Inflammatory macrophage treated with lipopolysaccharide for 4 hours (primary cell): ENCODE measurements at regions not wholly inside any gene's neighbourhood (a gene's known extent, or its start where the extent isn't known, plus 50 kb on each side); places are given as distances from the start of the nearest gene placed in this dataset.

ENCODE experiments used
- DNase-seq: peaks from one replicate; pipeline ENCODE4 v3.0.0-alpha.2; 2020

- no peak for DNase-seq
These were observed 95.5 kb upstream of the PRSS58 start for GRCh38 chr7:142353147-142354060.

DNA sequence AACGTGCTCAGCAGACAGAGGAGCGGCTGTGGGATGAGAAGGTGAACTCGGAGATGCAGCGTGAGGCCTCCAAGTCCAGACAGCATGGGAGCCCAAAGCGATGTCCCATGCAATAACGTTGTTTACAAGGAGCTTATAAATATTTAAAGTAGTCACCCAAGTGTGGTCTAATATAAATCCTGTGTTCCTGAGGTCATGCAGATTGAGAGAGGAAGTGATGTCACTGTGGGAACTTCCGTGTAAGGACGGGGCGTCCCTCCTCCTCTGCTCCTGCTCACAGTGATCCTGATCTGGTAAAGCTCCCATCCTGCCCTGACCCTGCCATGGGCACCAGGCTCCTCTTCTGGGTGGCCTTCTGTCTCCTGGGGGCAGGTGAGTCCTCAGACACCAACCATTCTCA lies 94.7 kb upstream of the PRSS58 start:
- DNase-seq = peak; percentile 75

GRCh38 chr7:142351145-142351544 lies 93.3 kb upstream of the PRSS58 start:
- DNase-seq = no peak

DNA sequence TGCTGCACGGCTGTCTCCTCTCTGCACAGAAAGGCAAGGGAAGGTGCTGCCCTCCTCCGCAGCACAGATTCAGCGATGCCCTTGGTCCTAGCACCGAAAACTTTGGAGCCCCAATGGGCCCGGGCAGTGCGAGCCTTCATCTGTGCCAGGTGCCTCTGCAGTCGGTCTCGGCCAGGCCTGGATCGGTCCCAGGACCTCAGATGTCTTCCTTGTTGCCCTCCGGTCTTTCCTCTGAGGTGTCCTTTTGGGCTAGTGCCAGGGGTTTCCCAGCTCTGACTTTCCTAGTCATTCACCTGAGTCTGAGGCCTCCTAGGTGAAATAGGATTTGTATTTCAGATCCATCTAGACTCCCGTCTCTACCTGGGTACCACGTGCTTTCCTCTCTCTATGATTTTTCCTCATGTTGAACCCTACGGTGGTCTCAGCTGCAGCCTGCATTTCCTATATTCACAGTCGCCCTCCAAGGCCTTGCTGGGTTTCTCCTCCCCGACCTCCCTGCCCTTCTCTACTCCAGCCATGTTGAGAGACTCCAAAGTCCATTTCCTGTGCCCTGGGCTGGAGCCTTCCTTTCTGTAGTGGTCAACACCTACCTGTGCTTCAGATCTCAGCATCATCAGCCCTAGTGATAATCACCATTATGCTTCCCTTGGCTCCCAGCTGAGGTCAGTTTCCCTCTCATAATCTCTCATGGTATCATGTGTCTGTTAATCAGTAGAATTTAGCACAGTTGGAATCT lies 92.0 kb upstream of the PRSS58 start:
- no peak for DNase-seq

- no peak for DNase-seq
These were observed 91.1 kb upstream of the PRSS58 start for GRCh38 chr7:142348921-142349405.

- DNase-seq = no peak
These were observed 90.2 kb upstream of the PRSS58 start for GRCh38 chr7:142348100-142348499.

GRCh38 chr7:142347091-142347490 lies 89.2 kb upstream of the PRSS58 start:
- DNase-seq = no peak

DNA sequence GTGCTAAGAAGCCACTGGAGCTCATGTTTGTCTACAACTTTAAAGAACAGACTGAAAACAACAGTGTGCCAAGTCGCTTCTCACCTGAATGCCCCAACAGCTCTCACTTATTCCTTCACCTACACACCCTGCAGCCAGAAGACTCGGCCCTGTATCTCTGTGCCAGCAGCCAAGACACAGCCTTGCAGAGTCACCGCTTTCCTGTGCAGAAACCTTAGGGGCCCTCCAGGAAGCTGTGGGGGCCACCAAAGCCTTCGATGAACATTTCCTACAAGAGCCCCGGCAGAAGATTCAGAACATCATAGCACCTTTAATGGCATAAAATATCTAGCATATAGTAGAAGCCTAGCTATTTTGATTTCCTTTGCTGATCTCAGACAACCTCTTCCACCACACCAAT lies 88.0 kb upstream of the PRSS58 start:
- no peak for DNase-seq

DNA sequence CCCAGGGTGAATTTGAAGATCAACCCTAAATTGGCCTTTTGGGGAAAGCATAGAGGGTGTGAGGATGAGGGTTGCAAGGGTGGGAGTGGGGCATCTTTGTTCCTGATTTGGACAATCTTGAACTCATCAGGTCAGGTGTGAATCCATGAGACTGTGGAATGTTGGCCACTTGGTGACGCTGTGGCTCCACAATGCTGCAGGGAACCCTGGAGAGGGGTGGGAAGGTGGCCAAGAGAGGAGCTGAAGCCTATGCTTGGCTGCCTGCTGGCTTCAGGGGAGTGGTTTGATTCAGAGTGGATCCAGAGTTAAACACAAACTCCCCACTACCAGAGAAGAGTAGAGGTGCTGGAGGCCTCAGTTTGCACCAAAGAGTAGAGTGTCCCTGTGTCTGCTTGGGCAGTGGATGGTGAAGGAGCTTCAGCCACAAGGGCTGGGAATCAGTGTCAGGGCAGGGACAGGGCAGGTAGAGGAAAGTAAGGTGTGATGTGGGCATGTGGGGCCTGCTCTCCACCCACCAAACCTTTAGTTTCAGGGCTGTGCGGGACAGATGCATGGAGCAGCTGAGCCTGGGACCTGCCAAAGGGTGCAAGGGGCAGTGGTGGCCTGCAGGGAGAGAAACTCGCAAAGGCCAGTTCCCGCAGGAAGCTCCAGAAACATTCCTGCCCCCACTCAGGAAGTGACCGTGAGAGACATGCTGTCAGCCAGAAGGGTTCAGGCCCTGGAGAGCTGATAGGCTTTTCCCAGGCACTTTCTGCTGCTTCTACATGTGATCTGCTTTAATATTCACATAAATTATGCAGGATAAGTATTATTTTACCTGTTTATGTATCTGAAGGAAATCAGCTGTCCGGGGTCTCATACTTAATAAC lies 81.0 kb upstream of the PRSS58 start:
- no peak for DNase-seq

DNA sequence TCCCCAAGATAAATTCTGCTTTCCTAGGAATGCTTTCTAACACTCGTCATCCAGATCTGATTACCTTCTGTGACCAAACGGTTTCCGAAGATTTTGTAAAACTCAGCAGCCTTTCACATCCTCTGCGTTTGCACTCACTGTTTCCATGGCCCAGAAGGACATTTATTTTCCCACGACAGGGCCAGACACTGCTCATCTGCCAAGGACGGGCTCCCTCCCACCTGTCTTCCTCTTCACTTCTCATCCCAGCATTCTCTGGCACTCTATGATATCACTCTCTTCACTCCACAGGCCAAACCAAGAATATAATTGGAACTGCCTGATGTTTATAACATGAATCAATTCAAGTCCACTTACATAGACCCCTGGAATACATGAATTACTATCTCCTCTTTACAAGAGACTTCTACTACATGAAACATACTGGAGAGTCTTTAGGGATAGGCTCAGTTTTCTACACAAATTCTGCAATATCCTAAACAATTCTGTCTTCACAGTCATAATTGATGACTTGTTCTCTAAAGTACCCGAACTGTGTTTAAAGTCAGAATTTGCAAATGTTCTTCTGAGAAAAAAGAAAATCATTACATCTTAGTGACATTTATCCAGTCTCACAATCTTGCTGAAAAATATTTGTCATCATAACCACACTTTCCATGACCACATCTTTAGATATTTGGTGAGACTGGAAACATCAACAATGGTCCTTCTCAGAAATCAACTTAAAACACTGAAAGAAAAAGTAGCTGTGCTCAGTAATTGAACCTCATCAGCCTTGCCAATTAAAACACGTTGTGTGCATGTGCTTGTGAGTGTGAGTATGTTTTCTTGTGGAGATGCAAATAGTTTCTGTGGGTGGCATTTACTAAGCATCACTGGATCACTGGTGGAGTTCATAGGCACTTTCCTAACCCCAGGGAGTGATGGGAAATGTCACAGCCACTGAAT lies 79.5 kb upstream of the PRSS58 start:
- DNase-seq = no peak

DNA sequence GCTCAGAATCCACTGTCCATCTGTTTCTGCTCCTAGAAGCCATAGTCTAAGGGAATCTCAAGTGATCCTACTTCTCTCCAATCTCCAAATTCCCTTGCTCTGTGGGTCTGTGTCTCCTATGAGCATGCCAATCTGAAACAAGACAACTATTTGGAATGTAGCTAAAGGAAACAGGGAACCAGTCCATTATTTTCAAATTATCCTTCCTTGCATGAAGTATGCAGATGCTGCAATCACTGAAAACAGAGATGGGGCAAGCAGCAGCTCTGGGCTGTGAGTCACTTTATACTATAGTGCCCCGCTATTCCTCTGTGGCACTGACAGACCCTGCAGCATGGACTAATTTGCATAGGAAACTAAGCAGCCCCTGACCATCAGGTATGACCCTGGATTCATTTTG lies 76.9 kb upstream of the PRSS58 start:
- DNase-seq = no peak

DNA sequence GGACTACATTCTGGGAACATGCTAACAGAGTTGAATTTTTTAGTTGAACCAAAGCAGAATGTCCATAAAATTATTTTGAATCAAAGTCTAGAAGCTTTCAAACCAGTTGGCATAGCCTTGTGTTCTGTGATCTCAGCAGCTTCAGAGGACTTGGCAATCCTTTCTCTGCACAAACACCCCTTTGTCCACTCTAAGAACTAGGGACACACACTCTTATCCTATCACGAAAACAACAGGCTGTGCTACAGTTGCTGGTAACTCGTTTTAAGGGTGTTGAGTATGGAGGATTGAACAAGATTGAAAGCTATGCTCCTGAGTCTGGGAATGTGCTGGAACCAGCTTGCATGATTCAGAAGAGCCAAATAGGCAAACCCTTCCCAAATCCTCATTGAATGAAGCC lies 76.4 kb upstream of the PRSS58 start:
- no peak for DNase-seq

- no peak for DNase-seq
These were observed 74.6 kb upstream of the PRSS58 start for GRCh38 chr7:142332421-142332820.

DNA sequence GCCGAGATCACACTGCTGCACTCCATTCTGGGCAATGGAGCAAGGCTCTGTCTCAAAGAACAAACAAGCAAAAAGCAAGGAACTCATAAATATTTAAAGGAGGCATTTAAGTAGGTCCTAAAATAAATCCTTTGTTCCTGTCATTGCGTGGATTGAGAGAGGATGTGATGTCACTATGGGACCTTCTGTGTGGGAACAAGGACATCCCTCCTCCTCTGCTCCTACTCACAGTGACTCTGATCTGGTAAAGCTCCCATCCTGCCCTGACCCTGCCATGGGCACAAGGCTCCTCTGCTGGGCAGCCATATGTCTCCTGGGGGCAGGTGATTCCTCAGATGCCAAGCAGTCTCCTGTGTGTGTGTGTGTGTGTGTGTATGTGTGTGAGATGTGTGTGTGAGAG lies 74.1 kb upstream of the PRSS58 start:
- DNase-seq = no peak

DNA sequence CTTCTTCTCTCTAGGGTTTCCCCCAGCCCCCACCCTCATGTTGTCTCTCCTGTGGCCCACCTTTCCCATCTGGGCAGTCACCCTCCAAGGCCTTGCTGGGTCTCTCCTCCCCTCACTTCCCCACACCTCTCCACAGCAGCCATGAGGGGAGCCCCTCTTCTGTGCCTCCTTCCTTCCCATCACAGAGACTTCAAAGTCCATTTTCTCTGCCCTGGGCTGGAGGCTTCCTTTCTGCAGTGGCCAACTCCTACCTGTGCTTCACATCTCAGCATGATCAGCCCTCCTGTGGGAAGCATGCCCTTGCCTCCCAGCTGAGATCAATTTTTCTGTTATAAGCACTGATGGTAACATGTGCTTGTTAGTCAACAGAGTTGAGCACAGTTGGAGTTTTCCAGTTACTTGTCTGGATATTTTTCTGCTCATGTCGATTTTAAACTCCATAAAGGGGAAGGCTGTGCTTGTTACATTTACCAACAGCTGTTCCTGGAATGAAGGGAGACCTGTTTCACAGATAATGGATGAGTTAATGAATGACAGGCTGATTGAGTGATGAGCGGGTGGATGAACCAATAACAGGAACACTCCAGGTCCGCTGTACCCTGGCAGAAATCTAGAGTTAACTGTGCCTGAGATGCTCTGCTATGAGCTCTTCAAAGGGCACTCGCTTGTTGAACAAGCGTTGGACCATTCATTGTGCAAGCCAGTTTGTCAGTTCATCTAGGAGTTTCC lies 71.4 kb upstream of the PRSS58 start:
- DNase-seq = no peak

DNA sequence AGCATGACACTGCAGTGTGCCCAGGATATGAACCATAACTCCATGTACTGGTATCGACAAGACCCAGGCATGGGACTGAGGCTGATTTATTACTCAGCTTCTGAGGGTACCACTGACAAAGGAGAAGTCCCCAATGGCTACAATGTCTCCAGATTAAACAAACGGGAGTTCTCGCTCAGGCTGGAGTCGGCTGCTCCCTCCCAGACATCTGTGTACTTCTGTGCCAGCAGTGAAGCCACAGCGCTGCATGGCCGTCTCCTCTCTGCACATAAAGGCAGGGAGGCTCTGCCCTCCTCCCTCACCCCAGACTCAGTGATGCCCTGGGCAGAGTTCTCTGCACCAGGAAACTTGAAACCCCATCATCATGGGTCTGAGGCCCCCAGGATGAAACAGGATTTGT lies 70.7 kb upstream of the PRSS58 start:
- no peak for DNase-seq

GRCh38 chr7:142327628-142328405 lies 70.0 kb upstream of the PRSS58 start:
- DNase-seq = no peak

DNA sequence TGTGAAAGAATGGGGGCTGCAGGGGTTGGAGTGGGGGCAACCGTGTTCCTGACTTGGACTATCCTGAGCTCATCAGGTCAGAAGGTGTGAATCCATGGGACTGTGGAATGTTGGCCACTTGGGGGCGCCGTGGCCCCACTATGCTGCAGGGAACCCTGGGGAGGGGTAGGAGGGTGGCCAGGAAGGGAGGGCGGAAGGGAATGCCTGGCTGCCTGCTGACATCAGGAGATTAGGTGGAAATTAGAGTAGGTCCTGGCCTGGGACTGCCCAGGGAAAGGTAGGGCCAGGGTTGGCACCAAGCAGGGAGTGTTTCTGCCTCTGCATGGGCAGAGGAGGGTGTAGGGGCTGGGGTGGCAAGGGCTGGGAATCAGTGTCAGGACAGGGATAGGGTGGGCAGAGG lies 65.8 kb upstream of the PRSS58 start:
- DNase-seq = no peak

DNA sequence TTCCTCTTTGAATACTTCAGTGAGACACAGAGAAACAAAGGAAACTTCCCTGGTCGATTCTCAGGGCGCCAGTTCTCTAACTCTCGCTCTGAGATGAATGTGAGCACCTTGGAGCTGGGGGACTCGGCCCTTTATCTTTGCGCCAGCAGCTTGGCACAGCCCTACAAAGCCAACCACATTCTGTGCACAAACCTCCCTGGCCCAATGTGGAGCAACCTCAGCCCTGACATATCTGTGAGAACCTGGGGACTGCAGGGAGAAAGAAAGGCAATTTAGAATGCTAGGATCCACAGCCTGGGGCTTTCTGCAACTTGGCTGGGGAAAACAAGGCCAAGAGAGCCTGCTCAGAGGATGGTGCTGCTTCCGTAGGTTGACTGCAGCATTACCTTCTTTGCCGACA lies 63.5 kb upstream of the PRSS58 start:
- no peak for DNase-seq

- DNase-seq = no peak
These were observed 63.0 kb upstream of the PRSS58 start for GRCh38 chr7:142320883-142321282.
